HEK293 (cell line): ENCODE measurements at regions not wholly inside any gene's neighbourhood (a gene's known extent, or its start where the extent isn't known, plus 50 kb on each side); places are given as distances from the start of the nearest gene placed in this dataset.

ENCODE experiments used
- BCL11B ChIP-seq: fragments of 450-650 bp; formaldehyde crosslinking; IDR thresholded peaks from 2 replicates; pipeline ENCODE4 v1.5.1; 2016; ENCODE audit warnings: low read depth, missing biosample characterization, missing genetic modification characterization
- KLF8 ChIP-seq: fragments of 450-650 bp; formaldehyde crosslinking; IDR thresholded peaks from 2 replicates; pipeline ENCODE4 v1.5.1; 2016; ENCODE audit warnings: missing biosample characterization, missing genetic modification characterization
- SETDB1 ChIP-seq: IDR thresholded peaks from one replicate; pipeline ENCODE4 v1.6.1; 2017; ENCODE audit warnings: mild to moderate bottlenecking, low read length, moderate library complexity, mixed read lengths; ENCODE audit not compliant: insufficient read length
- TCF7L2 ChIP-seq: IDR thresholded peaks from 2 replicates; pipeline ENCODE4 v1.6.1; 2011; ENCODE audit warnings: low read depth, mild to moderate bottlenecking, inconsistent platforms, low read length, moderate library complexity, borderline replicate concordance
- ZNF114 ChIP-seq: fragments of 450-650 bp; formaldehyde crosslinking; IDR thresholded peaks from 2 replicates; pipeline ENCODE4 v1.5.0; 2017; ENCODE audit warnings: missing biosample characterization, missing genetic modification characterization
- ZNF558 ChIP-seq: fragments of 450-650 bp; formaldehyde crosslinking; IDR thresholded peaks from 2 replicates; pipeline ENCODE4 v1.5.1; 2016; ENCODE audit warnings: missing biosample characterization, missing genetic modification characterization
- ZNF561 ChIP-seq: fragments of 450-650 bp; IDR thresholded peaks from 2 replicates; pipeline ENCODE4 v1.5.1; 2018; ENCODE audit warnings: missing biosample characterization, missing genetic modification characterization, borderline replicate concordance
- TF ChIP-seq, protein P1 (sequence below): fragments of 450-650 bp; formaldehyde crosslinking; IDR thresholded peaks from 2 replicates; pipeline ENCODE4 v1.5.1; 2016; ENCODE audit warnings: missing biosample characterization, missing genetic modification characterization
- TF ChIP-seq, protein P2 (sequence below): fragments of 450-650 bp; formaldehyde crosslinking; IDR thresholded peaks from 2 replicates; pipeline ENCODE4 v1.5.1; 2016; ENCODE audit warnings: missing biosample characterization, missing genetic modification characterization
- TF ChIP-seq, protein P3 (sequence below): fragments of 450-650 bp; formaldehyde crosslinking; IDR thresholded peaks from 2 replicates; pipeline ENCODE4 v1.5.1; 2016; ENCODE audit warnings: missing biosample characterization, missing genetic modification characterization

DNA sequence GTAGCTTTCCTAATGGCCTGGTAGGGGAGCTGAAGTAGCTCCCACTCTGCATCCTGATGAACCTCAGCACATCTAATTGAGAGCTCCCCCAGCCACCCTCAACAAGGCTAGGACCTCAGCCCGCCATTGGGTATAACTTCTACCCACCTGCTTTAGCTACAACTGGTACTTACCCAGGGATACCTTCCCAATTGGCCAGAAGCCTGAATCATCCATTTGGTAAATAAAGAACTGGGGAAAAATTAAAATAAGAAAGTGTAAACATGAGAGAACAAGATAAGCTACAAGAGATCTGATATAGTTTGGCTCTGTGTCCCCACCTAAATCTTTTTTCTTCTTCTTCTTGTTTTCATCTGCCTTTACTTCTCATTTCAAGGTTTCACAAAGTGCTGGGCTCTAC lies 372.0 kb downstream of the CMPK2 start:
- TF ChIP-seq ZNF114 (no peak), BCL11B (no peak), SETDB1 (no peak), ZNF561 (tag by site-specific recombination) (no peak), TCF7L2 (no peak), ZNF558 (tag by site-specific recombination) (no peak), KLF8 (tag by site-specific recombination) (no peak)
- TF ChIP-seq, protein P1, sequence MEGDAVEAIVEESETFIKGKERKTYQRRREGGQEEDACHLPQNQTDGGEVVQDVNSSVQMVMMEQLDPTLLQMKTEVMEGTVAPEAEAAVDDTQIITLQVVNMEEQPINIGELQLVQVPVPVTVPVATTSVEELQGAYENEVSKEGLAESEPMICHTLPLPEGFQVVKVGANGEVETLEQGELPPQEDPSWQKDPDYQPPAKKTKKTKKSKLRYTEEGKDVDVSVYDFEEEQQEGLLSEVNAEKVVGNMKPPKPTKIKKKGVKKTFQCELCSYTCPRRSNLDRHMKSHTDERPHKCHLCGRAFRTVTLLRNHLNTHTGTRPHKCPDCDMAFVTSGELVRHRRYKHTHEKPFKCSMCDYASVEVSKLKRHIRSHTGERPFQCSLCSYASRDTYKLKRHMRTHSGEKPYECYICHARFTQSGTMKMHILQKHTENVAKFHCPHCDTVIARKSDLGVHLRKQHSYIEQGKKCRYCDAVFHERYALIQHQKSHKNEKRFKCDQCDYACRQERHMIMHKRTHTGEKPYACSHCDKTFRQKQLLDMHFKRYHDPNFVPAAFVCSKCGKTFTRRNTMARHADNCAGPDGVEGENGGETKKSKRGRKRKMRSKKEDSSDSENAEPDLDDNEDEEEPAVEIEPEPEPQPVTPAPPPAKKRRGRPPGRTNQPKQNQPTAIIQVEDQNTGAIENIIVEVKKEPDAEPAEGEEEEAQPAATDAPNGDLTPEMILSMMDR (tag by site-specific recombination), result no peak
- TF ChIP-seq, protein P2, sequence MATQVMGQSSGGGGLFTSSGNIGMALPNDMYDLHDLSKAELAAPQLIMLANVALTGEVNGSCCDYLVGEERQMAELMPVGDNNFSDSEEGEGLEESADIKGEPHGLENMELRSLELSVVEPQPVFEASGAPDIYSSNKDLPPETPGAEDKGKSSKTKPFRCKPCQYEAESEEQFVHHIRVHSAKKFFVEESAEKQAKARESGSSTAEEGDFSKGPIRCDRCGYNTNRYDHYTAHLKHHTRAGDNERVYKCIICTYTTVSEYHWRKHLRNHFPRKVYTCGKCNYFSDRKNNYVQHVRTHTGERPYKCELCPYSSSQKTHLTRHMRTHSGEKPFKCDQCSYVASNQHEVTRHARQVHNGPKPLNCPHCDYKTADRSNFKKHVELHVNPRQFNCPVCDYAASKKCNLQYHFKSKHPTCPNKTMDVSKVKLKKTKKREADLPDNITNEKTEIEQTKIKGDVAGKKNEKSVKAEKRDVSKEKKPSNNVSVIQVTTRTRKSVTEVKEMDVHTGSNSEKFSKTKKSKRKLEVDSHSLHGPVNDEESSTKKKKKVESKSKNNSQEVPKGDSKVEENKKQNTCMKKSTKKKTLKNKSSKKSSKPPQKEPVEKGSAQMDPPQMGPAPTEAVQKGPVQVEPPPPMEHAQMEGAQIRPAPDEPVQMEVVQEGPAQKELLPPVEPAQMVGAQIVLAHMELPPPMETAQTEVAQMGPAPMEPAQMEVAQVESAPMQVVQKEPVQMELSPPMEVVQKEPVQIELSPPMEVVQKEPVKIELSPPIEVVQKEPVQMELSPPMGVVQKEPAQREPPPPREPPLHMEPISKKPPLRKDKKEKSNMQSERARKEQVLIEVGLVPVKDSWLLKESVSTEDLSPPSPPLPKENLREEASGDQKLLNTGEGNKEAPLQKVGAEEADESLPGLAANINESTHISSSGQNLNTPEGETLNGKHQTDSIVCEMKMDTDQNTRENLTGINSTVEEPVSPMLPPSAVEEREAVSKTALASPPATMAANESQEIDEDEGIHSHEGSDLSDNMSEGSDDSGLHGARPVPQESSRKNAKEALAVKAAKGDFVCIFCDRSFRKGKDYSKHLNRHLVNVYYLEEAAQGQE (tag by site-specific recombination), result no peak
- TF ChIP-seq, protein P3, sequence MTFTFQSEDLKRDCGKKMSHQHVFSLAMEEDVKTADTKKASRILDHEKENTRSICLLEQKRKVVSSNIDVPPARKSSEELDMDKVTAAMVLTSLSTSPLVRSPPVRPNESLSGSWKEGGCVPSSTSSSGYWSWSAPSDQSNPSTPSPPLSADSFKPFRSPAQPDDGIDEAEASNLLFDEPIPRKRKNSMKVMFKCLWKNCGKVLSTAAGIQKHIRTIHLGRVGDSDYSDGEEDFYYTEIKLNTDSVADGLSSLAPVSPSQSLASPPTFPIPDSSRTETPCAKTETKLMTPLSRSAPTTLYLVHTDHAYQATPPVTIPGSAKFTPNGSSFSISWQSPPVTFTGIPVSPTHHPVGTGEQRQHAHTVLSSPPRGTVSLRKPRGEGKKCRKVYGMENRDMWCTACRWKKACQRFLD, result no peak
